Renal cortex interstitium (tissue), 11 donors: ENCODE measurements at regions not wholly inside any gene's neighbourhood (a gene's known extent, or its start where the extent isn't known, plus 50 kb on each side); places are given as distances from the start of the nearest gene placed in this dataset.
A peak's percentile ranks its signal among the peaks of the same experiment; 100 is the strongest.

Experiments used
- DNase-seq, 11 donors: peaks; one replicate each; pipeline ENCODE4 v3.0.0-alpha.2; 2013; ENCODE audit warnings: low read depth in 9 of 11, low spot score in 4 of 11; ENCODE audit errors: extremely low read depth in 1 of 11

DNA sequence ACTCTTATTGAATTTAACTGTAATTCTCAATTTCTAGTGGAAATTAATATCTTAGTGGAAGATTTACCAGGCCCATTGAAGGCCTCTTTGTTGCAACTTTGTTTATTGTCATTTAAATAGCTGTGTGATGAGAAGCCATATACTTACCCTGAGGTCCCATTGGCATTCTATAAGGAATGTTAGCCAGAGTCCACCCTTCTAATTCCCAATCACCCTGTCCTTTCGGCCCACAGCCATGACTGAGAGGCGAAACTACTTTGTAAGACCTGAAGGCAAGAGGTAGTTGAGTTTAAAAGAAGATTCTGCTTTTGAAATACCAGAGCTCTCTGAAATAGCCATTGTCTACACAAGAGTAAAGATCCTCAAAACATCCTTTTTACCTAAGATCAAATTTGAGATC, 290.5 kb upstream of the RARB start:
- DNase-seq = no peak

DNA sequence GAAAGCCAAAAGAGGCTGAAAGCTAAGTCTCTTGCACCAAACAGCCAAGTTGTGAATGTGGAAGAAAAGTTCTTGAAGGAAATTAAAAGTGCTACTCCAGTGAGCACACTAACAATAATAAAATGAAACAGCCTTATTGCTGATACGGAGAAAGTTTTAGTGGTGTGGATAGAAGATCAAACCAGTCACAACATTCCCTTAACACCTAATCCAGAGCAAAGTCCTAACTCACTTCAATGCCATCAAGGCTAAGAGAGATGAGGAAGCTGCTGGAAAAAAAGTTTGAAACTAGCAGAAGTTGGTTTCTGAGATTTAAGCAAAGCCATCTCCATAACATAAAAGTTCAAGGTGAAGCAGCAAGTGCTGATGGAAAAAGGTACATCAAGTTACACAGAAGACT, 288.8 kb upstream of the RARB start:
- DNase-seq = no peak

DNA sequence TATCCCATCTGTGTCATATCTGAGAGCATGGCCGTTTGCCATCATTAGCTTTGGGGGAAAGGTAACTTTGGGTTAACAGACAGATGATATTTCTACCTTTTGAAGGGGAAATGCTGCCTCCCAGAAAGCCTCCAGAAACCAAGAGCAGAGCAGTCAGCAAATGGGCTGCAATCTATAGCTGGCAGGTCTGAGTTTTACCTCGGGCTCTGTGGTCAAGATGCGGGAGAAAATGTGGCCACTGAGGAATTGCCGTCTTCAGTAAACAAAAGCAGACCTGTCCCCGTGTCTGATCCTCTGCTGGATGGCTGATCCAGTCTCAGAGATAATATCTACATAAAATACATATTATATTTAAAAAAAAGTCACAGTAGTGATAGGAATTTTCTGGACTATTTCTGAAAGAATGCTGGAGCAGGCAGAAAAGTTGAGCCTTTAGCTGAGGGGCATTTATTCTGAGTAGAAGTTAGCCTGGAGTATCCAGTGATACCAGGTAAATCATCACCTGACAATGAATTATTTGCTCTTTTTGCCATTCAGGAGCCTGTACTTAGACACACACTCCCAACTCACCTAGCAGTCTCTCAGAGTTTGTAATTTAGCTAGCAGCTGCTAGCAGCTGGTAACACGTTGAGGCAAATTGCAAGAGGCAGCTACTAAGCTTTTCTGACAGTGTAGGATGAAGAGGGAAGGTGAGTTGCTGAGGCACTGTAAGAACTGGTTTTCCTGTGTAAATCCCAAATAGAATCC, 285.3 kb upstream of the RARB start:
- no peak for DNase-seq

DNA sequence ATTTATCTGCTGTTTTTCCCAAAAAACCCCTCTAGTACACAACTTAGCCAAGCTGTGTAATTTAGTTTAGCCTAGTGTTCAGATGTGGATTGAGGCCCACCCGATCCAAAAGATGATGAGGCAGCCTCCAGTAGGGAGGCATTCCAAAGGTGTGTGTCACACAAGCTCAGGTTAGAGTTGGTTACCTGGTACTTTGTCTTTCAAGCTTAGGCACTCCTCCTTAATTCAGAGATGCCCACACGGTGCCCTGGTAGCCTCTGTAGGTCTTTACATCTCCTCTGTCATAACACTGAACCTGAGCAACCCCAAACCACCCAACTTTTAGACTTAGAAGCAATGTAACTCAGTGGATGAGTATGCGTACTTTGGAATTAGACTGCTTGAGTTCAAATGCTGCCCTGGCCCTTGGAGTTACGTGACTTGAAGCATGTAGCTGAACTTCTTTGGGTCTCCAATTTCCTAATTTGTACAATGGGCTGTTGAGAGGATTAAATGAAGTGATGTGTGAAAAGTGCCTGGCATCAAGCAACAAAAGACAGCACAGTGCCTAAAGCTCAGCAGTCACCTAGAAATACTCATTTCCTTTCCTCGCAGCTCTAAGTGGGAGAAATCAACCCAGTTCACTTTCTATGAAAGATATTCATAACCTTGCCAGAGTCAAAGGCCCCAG, 284.6 kb upstream of the RARB start:
- DNase-seq = no peak

DNA sequence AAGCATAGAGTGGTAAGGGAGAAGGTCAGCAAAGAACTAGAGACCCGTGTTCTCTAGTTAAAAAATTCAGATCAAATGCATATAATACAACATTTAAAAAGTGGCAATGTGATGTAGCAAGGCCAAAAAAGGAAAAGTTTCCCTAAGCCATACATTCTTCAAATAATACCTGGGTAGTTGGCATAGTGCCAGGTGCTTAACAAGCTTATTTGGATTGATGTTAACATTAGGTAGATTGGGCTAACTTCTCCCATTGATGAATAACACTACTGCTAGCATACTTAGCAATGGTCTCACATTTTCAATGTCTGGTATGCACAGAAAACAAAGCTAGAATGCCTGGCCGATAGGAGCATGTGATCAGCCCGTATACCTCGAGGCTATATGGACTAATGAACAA, 283.6 kb upstream of the RARB start:
- no peak for DNase-seq

DNA sequence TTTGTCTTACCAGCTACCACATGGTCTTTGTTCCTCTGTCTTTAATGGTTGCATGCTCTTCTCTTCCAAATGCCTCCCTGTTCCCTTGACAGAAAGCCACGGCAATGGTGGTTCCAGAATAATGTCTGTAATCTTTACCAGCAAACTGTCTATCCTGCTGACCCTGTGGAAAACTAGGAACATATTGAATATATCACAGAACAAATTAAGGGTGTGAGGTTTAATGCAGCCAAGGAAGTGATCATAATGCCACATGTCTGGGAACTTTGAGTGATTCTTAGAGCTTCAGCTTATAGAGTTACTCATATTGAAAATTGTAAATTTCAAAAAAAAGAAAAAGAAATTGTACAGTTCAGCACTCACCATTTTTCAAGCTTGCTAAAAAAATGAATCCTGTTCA, 282.9 kb upstream of the RARB start:
- DNase-seq = no peak

DNA sequence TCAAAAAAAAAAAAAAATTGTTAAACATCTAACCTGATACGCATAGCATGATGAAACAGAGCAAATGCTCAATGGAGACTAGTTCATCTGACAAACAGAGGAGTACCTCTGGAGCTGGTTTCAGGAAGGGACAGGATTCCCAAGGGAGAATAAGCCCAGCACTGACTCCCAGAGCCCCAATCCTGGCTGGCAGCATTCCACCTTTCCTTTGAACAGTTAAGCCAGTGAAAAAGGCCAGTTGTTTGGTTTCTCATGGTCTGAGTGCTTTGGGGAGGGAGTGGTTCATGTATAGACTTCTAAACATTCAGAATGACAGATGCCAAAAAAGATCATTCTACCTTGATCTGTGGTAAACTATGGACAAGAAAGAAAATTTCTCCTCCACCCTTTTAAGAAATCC, 277.9 kb upstream of the RARB start:
- no peak for DNase-seq

DNA sequence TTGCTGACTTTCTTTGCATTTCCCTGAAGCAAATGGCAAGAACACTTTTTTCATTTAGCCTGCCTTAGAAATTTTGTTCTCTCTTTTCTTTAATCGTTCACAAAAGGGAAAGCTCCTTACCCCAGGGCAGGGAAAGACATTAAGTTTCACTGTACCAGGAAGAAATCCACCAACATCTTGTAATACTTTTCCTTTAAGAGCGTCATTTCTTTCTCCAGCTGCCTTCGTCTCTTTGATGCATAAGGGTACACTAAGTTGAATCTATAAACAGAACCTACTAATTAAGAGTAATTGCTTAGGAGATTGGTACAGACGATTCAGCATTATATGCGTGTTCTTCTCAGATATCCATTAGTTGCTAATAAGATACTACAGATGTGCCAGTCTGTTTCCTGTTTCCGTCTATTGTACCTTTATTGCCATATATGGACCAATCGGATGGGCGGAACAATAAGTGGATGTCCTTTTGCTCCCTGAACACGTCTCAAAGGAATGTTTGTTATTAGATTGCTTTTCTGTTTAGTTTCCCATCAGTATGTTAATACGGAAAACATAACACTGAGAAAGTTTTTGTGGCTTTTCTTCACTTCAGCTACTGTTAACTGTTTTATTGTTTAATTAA, 276.7 kb upstream of the RARB start:
- peak in 1 of 11 donors; percentile 17 for DNase-seq

DNA sequence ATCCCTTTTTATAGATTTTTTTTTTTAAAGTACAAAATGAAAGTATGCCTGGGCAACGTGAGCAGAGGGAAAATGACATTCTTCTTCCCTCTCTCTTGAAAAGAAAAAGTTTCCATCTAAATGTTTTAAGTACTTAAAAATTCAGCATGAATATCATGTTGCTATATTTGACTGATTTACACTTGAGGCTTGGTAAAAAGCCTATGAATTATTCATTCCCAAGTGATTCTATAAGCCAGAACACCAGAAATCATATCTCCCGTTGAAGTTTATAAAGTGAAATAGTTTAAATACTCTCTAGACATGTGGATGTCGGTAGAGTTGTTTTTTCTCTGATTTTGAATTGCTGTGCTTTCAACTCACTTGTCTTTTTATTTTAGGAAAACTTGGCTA, 276.2 kb upstream of the RARB start:
- DNase-seq = no peak

DNA sequence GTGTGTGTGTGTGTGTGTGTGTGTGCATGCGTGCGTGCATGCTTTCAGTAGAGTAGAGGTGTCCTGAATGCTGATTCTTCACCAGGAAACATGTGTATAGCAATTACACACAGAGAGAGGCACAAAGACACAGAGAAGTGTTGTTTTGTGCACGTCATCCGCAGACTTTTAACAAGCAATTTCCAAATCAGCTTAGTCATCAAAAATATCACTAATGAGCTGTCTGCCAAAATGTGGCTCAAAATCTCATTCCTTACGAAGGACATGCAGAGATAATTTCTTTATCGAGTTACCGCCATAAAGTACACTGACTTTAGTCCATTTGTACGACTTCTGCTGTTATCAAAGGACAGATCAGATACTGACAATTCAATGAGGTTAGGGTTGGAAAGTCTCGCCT, 274.9 kb upstream of the RARB start:
- DNase-seq = no peak

DNA sequence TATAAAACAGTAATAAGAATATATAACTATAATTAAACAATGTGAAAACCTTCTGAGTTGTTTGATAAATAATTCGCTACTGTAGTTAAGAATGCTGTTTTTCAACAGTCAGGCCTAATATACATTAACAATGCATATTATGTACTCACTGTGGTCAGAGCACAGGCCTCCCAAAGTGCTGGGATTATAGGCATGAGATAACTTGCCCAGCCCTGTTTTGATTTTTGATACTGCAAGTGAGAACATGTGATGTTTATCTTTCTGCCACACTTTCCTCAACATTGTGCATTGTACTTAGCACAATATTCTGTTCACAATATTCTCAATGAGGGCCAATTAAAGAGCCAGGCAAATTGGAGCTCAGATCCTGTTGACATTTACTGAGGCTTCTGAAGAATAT, 274.5 kb upstream of the RARB start:
- DNase-seq = no peak

DNA sequence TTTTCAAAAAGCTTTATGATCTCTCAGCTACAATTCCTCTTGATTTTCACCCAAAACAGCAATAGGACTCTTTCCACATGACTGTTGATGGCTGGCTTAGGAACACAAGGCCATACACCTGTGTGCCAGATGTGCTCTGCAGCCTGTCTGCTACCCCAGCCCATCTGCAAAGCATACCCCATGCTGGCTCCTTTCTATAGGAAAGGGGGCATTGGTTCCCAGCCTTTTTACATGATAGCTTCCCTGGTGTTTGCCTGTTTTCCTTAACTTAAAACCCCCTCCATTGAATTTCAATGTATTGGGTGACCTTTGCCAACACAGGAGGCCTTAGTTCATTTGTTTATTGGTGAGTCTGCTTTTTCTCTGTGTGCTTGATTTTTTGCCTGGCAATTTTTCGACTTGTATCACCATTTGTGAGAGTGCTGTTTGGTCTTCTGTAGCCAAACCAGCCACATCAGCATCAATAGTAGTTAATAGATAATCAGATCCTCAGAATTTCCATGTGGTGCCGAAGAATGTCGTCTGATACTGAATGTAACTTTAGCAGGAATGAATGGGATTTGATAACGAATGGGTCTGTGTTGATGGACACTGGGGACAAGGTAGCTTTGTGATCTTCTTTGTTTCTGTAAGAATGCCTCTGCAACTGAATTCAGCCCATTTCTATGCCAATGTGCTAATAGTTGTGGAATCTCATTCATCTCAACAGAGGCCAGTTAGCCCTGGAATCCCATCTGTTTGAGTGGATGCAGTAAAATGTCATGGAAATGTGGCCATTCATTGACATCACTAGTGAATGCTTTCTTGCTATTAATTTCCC, 272.2 kb upstream of the RARB start:
- DNase-seq = no peak

DNA sequence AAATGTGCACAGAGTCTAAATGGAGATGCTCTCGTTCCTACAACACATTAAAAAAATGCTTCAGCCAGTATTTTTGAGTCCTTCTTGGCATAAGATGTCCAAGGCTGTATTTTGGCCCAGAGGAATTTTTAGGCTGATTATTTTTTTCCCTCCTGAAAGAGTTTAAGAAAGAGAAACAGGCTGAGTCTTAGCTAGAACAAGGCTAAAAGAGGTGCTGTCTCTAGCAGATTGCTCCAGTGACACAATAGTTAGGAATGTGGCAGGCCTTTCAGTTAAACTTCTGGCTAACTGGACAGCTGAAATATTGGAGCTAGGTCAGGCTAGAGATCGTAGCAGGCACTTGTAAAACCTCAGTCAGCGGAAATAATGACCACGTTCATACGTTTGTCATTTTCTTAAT, 271.4 kb upstream of the RARB start:
- no peak for DNase-seq

DNA sequence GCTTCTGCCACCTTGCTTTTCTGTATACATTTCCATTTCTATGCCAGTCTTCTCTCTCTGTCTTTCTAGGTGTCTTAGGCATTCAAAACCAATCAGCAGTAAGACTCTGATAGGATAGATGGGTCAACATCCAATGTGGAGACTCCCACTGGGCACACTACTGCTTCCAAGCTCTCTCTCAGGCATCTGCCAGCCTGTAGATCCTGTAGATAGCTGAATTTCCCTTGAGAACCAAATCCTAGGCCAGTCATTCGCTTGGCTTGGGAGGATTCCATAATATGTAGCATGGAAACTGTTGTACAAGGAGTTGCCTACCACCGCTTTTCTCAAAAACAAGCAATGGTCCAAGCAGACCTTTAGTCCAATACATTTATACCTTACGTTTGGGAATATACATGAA, 262.8 kb upstream of the RARB start:
- DNase-seq = no peak

DNA sequence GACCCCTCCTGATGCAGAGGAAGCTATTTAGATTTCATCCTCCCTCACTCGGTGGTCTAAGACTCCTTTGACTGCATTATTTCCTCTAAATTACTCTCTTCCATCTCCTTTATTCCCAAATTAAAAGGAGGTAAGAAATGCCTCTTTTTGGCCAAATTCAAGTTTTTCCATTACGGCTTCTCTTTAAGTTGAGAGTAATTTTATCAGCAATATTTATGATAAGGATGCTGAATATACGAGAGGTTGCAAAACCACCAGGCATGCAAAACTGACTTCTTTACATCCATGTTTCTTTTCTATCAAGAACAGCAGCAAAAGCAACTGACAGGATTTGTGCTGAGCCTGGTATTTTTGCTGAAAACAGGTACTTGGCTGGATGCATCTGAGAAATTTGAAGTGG, 262.0 kb upstream of the RARB start:
- DNase-seq = no peak

DNA sequence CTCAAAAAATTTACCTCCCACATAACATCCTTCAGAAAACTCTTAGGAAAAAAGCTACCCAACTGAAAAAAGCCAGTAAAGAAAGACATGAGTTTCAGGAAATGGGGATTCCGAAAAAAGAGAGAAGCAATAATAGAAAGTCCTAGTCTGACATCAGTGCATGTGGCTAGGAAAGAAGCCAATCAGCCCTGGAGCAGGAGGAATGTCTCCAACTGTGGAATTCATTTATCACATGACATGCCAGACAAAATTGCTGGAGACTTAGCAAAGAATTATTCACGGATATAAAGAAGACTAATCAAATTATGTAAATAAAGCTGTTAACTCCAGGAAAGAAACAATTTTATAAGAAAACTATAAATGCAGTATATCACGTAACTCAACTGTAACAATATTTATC, 258.9 kb upstream of the RARB start:
- DNase-seq = no peak

DNA sequence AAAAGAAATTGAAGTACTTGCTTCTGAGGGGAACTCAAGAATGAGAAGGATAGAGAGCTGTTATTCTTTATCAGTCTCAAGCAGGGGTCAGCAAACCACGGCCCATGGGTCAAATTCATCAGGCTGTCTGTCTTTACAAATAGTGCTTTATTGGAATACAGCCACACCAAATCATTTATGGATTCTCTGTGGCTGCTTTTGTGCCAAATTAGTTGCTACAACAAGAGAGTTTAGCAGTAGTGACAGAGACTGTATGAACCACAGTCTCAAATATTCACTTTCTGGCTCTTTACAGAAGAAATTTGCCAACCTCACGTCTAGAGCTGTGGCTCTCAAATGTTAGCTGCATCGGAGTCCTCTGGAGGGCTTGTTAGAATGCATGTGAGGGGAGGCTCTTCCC, 258.0 kb upstream of the RARB start:
- DNase-seq = no peak

DNA sequence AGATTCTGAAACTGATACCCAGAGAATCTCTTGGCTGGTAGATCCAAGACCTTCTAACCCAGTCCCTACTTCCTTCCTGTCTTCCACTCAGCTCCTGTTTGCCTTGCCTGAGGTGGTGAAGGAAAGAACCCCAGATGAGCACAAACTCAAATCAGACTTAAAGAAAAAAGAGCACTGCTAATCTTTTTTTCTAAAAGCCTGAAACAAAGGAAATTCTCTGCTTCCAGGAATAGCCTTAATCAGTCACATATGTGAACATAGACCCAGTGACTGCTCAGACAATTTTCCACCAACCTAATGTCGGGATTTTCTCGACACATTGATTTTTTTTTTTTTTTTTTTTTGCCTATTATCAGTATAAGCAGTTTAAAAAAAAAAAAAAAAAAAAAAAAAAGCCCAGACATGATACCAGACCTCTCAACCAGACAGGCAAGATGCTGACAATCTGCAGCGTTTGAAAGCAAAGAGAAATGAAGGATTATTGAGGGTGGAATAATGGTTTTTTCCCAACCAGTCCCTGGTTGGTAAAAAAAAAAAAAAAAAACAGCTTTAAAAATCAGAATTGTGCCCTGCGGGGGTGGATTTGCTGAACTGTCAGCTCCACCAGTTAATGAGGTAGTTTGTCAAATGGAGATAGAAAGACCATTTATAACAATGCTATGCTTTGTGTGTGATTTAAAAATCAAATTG, 256.8 kb upstream of the RARB start:
- DNase-seq = no peak

DNA sequence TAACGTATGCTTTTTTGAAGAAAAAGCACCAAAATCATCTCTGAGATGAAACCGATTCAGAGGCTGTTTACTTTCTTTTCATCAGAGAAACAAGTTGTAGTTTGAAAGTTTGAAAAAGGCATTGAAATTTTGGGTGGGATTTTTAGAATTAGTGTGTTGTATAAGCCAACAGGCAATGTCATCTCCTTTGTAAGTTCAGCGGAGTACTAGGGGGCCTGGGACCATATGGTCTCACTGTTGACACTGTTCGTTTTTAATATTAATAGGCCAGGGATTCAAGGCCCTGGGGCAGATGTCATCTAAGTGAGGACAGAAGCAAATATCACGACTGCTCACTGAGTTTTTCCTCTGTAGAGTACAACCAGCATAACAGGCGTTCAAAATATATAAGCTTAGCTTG, 256.2 kb upstream of the RARB start:
- DNase-seq = no peak
